H9 (cell line): ENCODE measurements at regions not wholly inside any gene's neighbourhood (a gene's known extent, or its start where the extent isn't known, plus 50 kb on each side); places are given as distances from the start of the nearest gene placed in this dataset.

Source experiments
- DNase-seq: peaks from one replicate; pipeline ENCODE4 v3.0.0-alpha.2; 2017
- H2AFZ ChIP-seq: one replicate; pipeline ENCODE4 v1.6.1; 2013; ENCODE audit warnings: mild to moderate bottlenecking, low read length, control low read depth, moderate library complexity
- H2AK5ac ChIP-seq: 2 replicates; pipeline ENCODE4 v1.6.1; 2013; ENCODE audit warnings: low read length, control low read depth, mixed read lengths; ENCODE audit not compliant: insufficient read length
- H2BK120ac ChIP-seq: one replicate; pipeline ENCODE4 v1.6.1; 2013; ENCODE audit warnings: low read depth, mild to moderate bottlenecking, low read length, control low read depth, inconsistent platforms; ENCODE audit not compliant: poor library complexity, severe bottlenecking
- H2BK12ac ChIP-seq: 2 replicates; pipeline ENCODE4 v1.6.1; 2013; ENCODE audit warnings: low read length, control low read depth, mixed read lengths, low read depth; ENCODE audit not compliant: insufficient read length
- H2BK15ac ChIP-seq: 2 replicates; pipeline ENCODE4 v1.6.1; 2013; ENCODE audit warnings: low read depth, low read length, control low read depth
- H2BK20ac ChIP-seq: one replicate; pipeline ENCODE4 v1.6.1; 2013; ENCODE audit warnings: low read depth, mild to moderate bottlenecking, low read length, control low read depth, inconsistent platforms; ENCODE audit not compliant: poor library complexity, severe bottlenecking
- H2BK5ac ChIP-seq: 2 replicates; pipeline ENCODE4 v1.6.1; 2013; ENCODE audit warnings: low read length, control low read depth, mixed read lengths; ENCODE audit not compliant: insufficient read length
- H3K14ac ChIP-seq: 2 replicates; pipeline ENCODE4 v1.6.1; 2013; ENCODE audit warnings: low read length, control low read depth; ENCODE audit not compliant: insufficient read depth
- H3K18ac ChIP-seq: 2 replicates; pipeline ENCODE4 v1.6.1; 2013; ENCODE audit warnings: low read depth, mild to moderate bottlenecking, mixed read lengths, low read length, control low read depth; ENCODE audit not compliant: insufficient read length
- H3K23ac ChIP-seq: 2 replicates; pipeline ENCODE4 v1.6.1; 2013; ENCODE audit warnings: low read length, control low read depth, mixed read lengths, low read depth; ENCODE audit not compliant: insufficient read length
- H3K23me2 ChIP-seq: 2 replicates; pipeline ENCODE4 v1.6.1; 2013; ENCODE audit warnings: low read depth, mild to moderate bottlenecking, mixed read lengths, low read length, control low read depth; ENCODE audit not compliant: insufficient read length, poor library complexity, severe bottlenecking
- H3K27ac ChIP-seq: 2 replicates; pipeline ENCODE4 v1.5.1; 2013; ENCODE audit warnings: low read length, control low read depth, mixed read lengths, low read depth; ENCODE audit not compliant: insufficient read length
- H3K27me3 ChIP-seq: 2 replicates; pipeline ENCODE4 v1.6.1; 2013; ENCODE audit warnings: low read length, control low read depth, inconsistent platforms; ENCODE audit not compliant: insufficient read depth
- H3K4ac ChIP-seq: 2 replicates; pipeline ENCODE4 v1.6.1; 2013; ENCODE audit warnings: low read depth, mild to moderate bottlenecking, control low read depth, inconsistent platforms, low read length, moderate library complexity
- H3K4me1 ChIP-seq: 2 replicates; pipeline ENCODE4 v1.6.1; 2013; ENCODE audit warnings: low read length, control low read depth, inconsistent platforms; ENCODE audit not compliant: insufficient read depth
- H3K4me2 ChIP-seq: 2 replicates; pipeline ENCODE4 v1.6.1; 2013; ENCODE audit warnings: low read length, control low read depth, mixed read lengths; ENCODE audit not compliant: insufficient read length, insufficient read depth
- H3K56ac ChIP-seq: 2 replicates; pipeline ENCODE4 v1.6.1; 2013; ENCODE audit warnings: low read depth, mild to moderate bottlenecking, mixed read lengths, low read length, control low read depth; ENCODE audit not compliant: insufficient read length
- H3K79me1 ChIP-seq: 2 replicates; pipeline ENCODE4 v1.6.1; 2013; ENCODE audit warnings: low read depth, mild to moderate bottlenecking, moderate library complexity, low read length, control low read depth, inconsistent platforms; ENCODE audit not compliant: insufficient read depth, poor library complexity, severe bottlenecking
- H3K79me2 ChIP-seq: 2 replicates; pipeline ENCODE4 v1.6.1; 2013; ENCODE audit warnings: low read length, control low read depth, inconsistent platforms; ENCODE audit not compliant: insufficient read depth
- H3K9ac ChIP-seq: 2 replicates; pipeline ENCODE4 v1.6.1; 2013; ENCODE audit warnings: low read length, control low read depth, mixed read lengths; ENCODE audit not compliant: insufficient read length; ENCODE audit errors: extremely low read depth
- H3K9me3 ChIP-seq: one replicate; pipeline ENCODE4 v1.6.1; 2013; ENCODE audit warnings: low read depth, low read length, inconsistent platforms; ENCODE audit not compliant: control insufficient read depth
- H3T11ph ChIP-seq: one replicate; pipeline ENCODE4 v1.6.1; 2013; ENCODE audit warnings: mild to moderate bottlenecking, low read length, control low read depth, inconsistent platforms
- H4K20me1 ChIP-seq: one replicate; pipeline ENCODE4 v1.6.1; 2013; ENCODE audit not compliant: control insufficient read depth, insufficient read length, insufficient read depth
- H4K5ac ChIP-seq: 2 replicates; pipeline ENCODE4 v1.6.1; 2013; ENCODE audit warnings: low read depth, mild to moderate bottlenecking, mixed read lengths, low read length, control low read depth; ENCODE audit not compliant: insufficient read length
- H4K8ac ChIP-seq: replicated peaks from 2 replicates; pipeline ENCODE4 v1.6.1; 2013; ENCODE audit warnings: low read length, control low read depth, mixed read lengths, low read depth; ENCODE audit not compliant: insufficient read length
- H4K91ac ChIP-seq: 2 replicates; pipeline ENCODE4 v1.6.1; 2013; ENCODE audit warnings: low read depth, mild to moderate bottlenecking, moderate library complexity, mixed read lengths, low read length, control low read depth; ENCODE audit not compliant: insufficient read length
- H3K27ac Mint-ChIP-seq, 3 experiments: 2 replicates in 2 of 3; 3 replicates in 1 of 3; pipeline ENCODE4 v1.8.0; 2020 to 2021; ENCODE audit warnings: mixed read lengths in 3 of 3, mild to moderate bottlenecking in 1 of 3, moderate library complexity in 1 of 3
- H3K27me3 Mint-ChIP-seq: 2 replicates; pipeline ENCODE4 v1.8.0; 2021; ENCODE audit warnings: low read depth, mild to moderate bottlenecking, moderate library complexity, mixed read lengths
- H3K36me3 Mint-ChIP-seq, 3 experiments: 2 replicates in 2 of 3; 3 replicates in 1 of 3; pipeline ENCODE4 v1.8.0; 2020 to 2021; ENCODE audit warnings: low read depth in 3 of 3, mixed read lengths in 3 of 3; ENCODE audit not compliant: insufficient read depth in 1 of 3
- H3K4me1 Mint-ChIP-seq, 2 experiments: 2 replicates each; pipeline ENCODE4 v1.8.0; 2020; ENCODE audit warnings: mixed read lengths in 2 of 2
- H3K4me3 Mint-ChIP-seq, 2 experiments: 2 replicates in 1 of 2; 3 replicates in 1 of 2; pipeline ENCODE4 v1.8.0; 2020 to 2021; ENCODE audit warnings: mild to moderate bottlenecking in 2 of 2, mixed read lengths in 2 of 2, moderate library complexity in 1 of 2
- H3K9me3 Mint-ChIP-seq, 2 experiments: 2 replicates in 1 of 2; 3 replicates in 1 of 2; pipeline ENCODE4 v1.8.0; 2020; ENCODE audit warnings: mild to moderate bottlenecking in 2 of 2, mixed read lengths in 2 of 2, moderate library complexity in 1 of 2
- WGBS: extraction: QIAGEN DNeasy Blood & Tissue Kit; methylation state at CpG from one replicate; pipeline ENCODE4 v1.1.7; 2013; ENCODE audit warnings: missing lambda C conversion rate, low lambda C conversion rate, mixed read lengths; ENCODE audit not compliant: insufficient read length; ENCODE audit errors: extremely low coverage; 5-methylcytosine and 5-hydroxymethylcytosine counted together
- TF ChIP-seq, protein P1 (sequence below): fragments of 200-600 bp; sonication (generic); conservative IDR thresholded peaks from 3 replicates; pipeline ENCODE4 v1.8.0; 2021; ENCODE audit warnings: antibody characterized with exemption, mild to moderate bottlenecking

DNA sequence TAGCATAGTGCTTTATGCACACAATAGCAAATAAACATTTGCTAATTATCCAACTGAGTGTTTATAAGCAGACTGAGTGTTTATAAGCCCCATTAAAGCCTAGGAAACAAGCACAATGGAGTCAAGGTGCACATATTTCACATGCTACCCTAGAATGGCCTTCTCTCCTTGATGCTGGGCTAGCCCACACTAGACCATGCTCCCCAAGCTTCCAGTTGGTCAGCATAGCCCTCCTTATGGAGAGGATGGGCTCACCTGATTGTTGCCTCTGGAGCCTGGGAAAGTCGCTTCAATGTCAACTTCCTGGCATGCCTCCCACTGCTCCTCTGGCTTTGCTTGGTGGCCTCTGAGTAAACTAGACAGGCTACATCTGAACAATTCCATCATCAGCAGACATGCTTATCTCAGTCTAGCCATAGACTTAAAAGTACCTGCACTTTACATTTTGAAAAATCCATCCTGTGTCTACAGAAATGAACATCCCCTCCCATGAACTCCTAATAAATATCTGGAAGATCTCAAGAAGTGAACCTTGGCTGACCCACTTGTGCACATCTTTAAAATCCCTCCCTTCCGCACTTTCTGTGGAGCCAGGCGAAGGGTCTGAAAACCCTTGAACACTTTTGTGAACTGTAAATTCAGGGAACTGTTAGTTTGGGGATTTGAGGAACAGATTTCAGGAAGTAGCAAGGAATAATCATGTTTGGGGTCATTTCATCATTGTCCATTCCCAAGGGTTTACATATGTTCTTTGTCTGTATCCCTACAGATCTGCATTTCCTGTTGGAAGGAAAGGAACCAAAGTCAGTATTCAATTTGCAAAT is 486.6 kb downstream of the ARHGEF28 start:
- no peak overlapping the region for H3K4me2 ChIP-seq
- H3K4me1 ChIP-seq: no peaks in the 10 kb centered on the region
- H3K4me3 Mint-ChIP-seq: no peak overlapping the region
- H2BK5ac ChIP-seq: no peak overlapping the region
- H3K18ac ChIP-seq: no peak overlapping the region
- no peak overlapping the region for H3K4ac ChIP-seq
- no peaks in the 10 kb centered on the region for H3K27me3 Mint-ChIP-seq
- H3T11ph ChIP-seq: no peak overlapping the region
- H2BK20ac ChIP-seq: no peak overlapping the region
- H3K4me1 Mint-ChIP-seq: peaks cover 0 to 3% of the 10 kb centered on the region in 2 experiments; a peak in 1 of 4 replicates
- no peaks in the 10 kb centered on the region for H4K20me1 ChIP-seq
- DNase-seq: no peak
- no peaks in the 10 kb centered on the region for H3K79me1 ChIP-seq
- H2BK12ac ChIP-seq: no peak overlapping the region
- no peak overlapping the region for H3K27ac ChIP-seq
- H3K27ac Mint-ChIP-seq: no peak overlapping the region
- TF ChIP-seq, protein P1, sequence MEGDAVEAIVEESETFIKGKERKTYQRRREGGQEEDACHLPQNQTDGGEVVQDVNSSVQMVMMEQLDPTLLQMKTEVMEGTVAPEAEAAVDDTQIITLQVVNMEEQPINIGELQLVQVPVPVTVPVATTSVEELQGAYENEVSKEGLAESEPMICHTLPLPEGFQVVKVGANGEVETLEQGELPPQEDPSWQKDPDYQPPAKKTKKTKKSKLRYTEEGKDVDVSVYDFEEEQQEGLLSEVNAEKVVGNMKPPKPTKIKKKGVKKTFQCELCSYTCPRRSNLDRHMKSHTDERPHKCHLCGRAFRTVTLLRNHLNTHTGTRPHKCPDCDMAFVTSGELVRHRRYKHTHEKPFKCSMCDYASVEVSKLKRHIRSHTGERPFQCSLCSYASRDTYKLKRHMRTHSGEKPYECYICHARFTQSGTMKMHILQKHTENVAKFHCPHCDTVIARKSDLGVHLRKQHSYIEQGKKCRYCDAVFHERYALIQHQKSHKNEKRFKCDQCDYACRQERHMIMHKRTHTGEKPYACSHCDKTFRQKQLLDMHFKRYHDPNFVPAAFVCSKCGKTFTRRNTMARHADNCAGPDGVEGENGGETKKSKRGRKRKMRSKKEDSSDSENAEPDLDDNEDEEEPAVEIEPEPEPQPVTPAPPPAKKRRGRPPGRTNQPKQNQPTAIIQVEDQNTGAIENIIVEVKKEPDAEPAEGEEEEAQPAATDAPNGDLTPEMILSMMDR: no peak
- H4K5ac ChIP-seq: no peak overlapping the region
- H2BK15ac ChIP-seq: no peak overlapping the region
- no peak overlapping the region for H2AK5ac ChIP-seq
- no peaks in the 10 kb centered on the region; a peak in 1 of 7 replicates for H3K36me3 Mint-ChIP-seq
- H3K79me2 ChIP-seq: no peaks in the 10 kb centered on the region
- no peak overlapping the region for H3K56ac ChIP-seq
- H3K27me3 ChIP-seq: no peaks in the 10 kb centered on the region
- H3K9ac ChIP-seq: no peak overlapping the region
- H4K91ac ChIP-seq: no peak overlapping the region
- H4K8ac ChIP-seq: no peak overlapping the region
- H3K9me3 ChIP-seq: no peaks in the 10 kb centered on the region
- no CpG with 5 or more reads among the region's 3 CpGs for WGBS
- H3K23ac ChIP-seq: no peak overlapping the region
- no peak overlapping the region for H2AFZ ChIP-seq
- H3K9me3 Mint-ChIP-seq: no peaks in the 10 kb centered on the region
- no peak overlapping the region for H2BK120ac ChIP-seq
- H3K14ac ChIP-seq: no peak overlapping the region; the same call in 1 of the 2 replicates
- no peaks in the 10 kb centered on the region for H3K23me2 ChIP-seq
